ENCODE measurements at regions not wholly inside any gene's neighbourhood (a gene's known extent, or its start where the extent isn't known, plus 50 kb on each side); places are given as distances from the start of the nearest gene placed in this dataset.

- TF ChIP-seq CTCF (conservative IDR thresholded peaks at IDR 0.05) (no peak), EZH2 (IDR thresholded peaks at IDR 0.05; ENCODE audit: low read depth) (no peak)
Observed at GRCh38 chr5:67774267-67774552, 441.3 kb upstream of the PIK3R1 start.
